SK-N-SH (cell line): ENCODE measurements at regions not wholly inside any gene's neighbourhood (a gene's known extent, or its start where the extent isn't known, plus 50 kb on each side); places are given as distances from the start of the nearest gene placed in this dataset.

Experiments
- CTCF ChIA-PET: fragments of 300-600, 350-600 bp; formaldehyde crosslinking; extraction: SDS; loops from one replicate; lab custom pipeline; 2021; lab: Yijun Ruan, JAX
- POLR2A ChIA-PET: fragments of 350-600 bp; sonication (Branson Sonifier 250); formaldehyde crosslinking; extraction: SDS; loops from one replicate; lab custom pipeline; 2020; ENCODE audit warnings: antibody characterized with exemption, inconsistent platforms; lab: Yijun Ruan, JAX
- DNase-seq: peaks from one replicate; pipeline ENCODE4 v3.0.0; 2012
- H2AFZ ChIP-seq: fragments of 200-600 bp; sonication (generic); 2 replicates; pipeline ENCODE4 v1.8.1; 2016; ENCODE audit warnings: antibody characterized with exemption, mild to moderate bottlenecking, low read depth
- H3F3A ChIP-seq: fragments of 200-600 bp; sonication (generic); replicated peaks from 2 replicates; pipeline ENCODE3; 2016; ENCODE audit warnings: antibody characterized with exemption, mild to moderate bottlenecking; ENCODE audit not compliant: insufficient read depth
- H3K27ac ChIP-seq, 2 experiments: fragments of 200-500 bp in 1 of 2; fragments of 200-600 bp in 1 of 2; sonication (Bioruptor generic) in 1 of 2; sonication (generic), shearing (Covaris generic) in 1 of 2; 2 replicates each; pipeline versions ENCODE4 v1.5.1 to v1.6.1; 2014 to 2016; ENCODE audit warnings: low read depth in 2 of 2, inconsistent platforms in 1 of 2, low read length in 1 of 2, mild to moderate bottlenecking in 1 of 2, mixed read lengths in 1 of 2
- H3K27me3 ChIP-seq: fragments of 200-600 bp; sonication (generic), shearing (Covaris generic); 2 replicates; pipeline ENCODE4 v1.6.1; 2016; ENCODE audit warnings: mixed run types; ENCODE audit not compliant: insufficient read depth
- H3K36me3 ChIP-seq, 2 experiments: fragments of 200-500 bp in 1 of 2; fragments of 200-600 bp in 1 of 2; sonication (Bioruptor generic) in 1 of 2; sonication (generic) in 1 of 2; replicated peaks in 1 of 2; 2 replicates each; pipeline versions ENCODE3 to v1.5.1; 2014 to 2016; ENCODE audit warnings: low read length in 1 of 2, mild to moderate bottlenecking in 1 of 2; ENCODE audit not compliant: insufficient read depth in 2 of 2, control insufficient read depth in 1 of 2
- H3K4me1 ChIP-seq, 2 experiments: fragments of 200-500 bp in 1 of 2; fragments of 200-600 bp in 1 of 2; sonication (Bioruptor generic) in 1 of 2; sonication (generic), shearing (Covaris generic) in 1 of 2; 2 replicates each; pipeline versions ENCODE4 v1.5.1 to v1.6.1; 2014 to 2016; ENCODE audit warnings: low read depth in 1 of 2, low read length in 1 of 2, mixed run types in 1 of 2; ENCODE audit not compliant: insufficient read depth in 2 of 2, control insufficient read depth in 1 of 2
- H3K4me2 ChIP-seq: fragments of 200-600 bp; sonication (generic), shearing (Covaris generic); 2 replicates; pipeline ENCODE4 v1.6.1; 2017; ENCODE audit warnings: mixed run types
- H3K4me3 ChIP-seq, 2 experiments: fragments of 200-500 bp in 1 of 2; fragments of 200-600 bp in 1 of 2; sonication (Bioruptor generic) in 1 of 2; sonication (generic), shearing (Covaris generic) in 1 of 2; 2 replicates each; pipeline versions ENCODE4 v1.5.1 to v1.8.1; 2014 to 2016; ENCODE audit warnings: low read depth in 2 of 2, inconsistent platforms in 1 of 2, low read length in 1 of 2, mild to moderate bottlenecking in 1 of 2, mixed read lengths in 1 of 2, moderate library complexity in 1 of 2
- H3K79me2 ChIP-seq: fragments of 200-600 bp; sonication (generic); 2 replicates; pipeline ENCODE4 v1.8.1; 2017; ENCODE audit warnings: mild to moderate bottlenecking; ENCODE audit not compliant: insufficient read depth
- H3K9ac ChIP-seq: fragments of 200-600 bp; sonication (generic); 2 replicates; pipeline ENCODE4 v1.6.1; 2017; ENCODE audit warnings: mixed run types
- H3K9me2 ChIP-seq: fragments of 200-600 bp; sonication (generic); 2 replicates; pipeline ENCODE4 v1.6.1; 2017; ENCODE audit warnings: mixed run types
- H3K9me3 ChIP-seq: fragments of 200-600 bp; sonication (generic); 2 replicates; pipeline ENCODE4 v1.6.1; 2017; ENCODE audit warnings: mixed run types, mild to moderate bottlenecking, moderate library complexity
- H4K20me1 ChIP-seq: fragments of 200-600 bp; sonication (generic); 2 replicates; pipeline ENCODE4 v1.6.1; 2017; ENCODE audit warnings: mild to moderate bottlenecking, mixed run types; ENCODE audit not compliant: insufficient read depth
- ELF1 ChIP-seq: IDR thresholded peaks from 2 replicates; pipeline ENCODE4 v1.4.0; 2012
- FOSL2 ChIP-seq: IDR thresholded peaks from 2 replicates; pipeline ENCODE4 v1.4.0; 2012; ENCODE audit warnings: low read depth, mild to moderate bottlenecking, moderate library complexity, borderline replicate concordance
- FOXJ3 ChIP-seq: sonication (generic); formaldehyde crosslinking; IDR thresholded peaks from 2 replicates; pipeline ENCODE4 v1.5.1; 2020; ENCODE audit warnings: mild to moderate bottlenecking, missing genetic modification reagents
- FOXM1 ChIP-seq: IDR thresholded peaks from 2 replicates; pipeline ENCODE4 v1.4.0; 2012; ENCODE audit warnings: low read depth, mild to moderate bottlenecking
- GABPA ChIP-seq: IDR thresholded peaks from 2 replicates; pipeline ENCODE4 v1.4.0; 2012; ENCODE audit warnings: low read depth, mild to moderate bottlenecking
- GATA2 ChIP-seq: sonication (generic); formaldehyde crosslinking; IDR thresholded peaks from 2 replicates; pipeline ENCODE4 v1.5.0; 2020; ENCODE audit warnings: mild to moderate bottlenecking, missing genetic modification reagents
- IRF3 ChIP-seq: fragments of 150-350 bp; IDR thresholded peaks from 2 replicates; pipeline ENCODE4 v1.6.1; 2016; ENCODE audit warnings: mild to moderate bottlenecking, low read depth, low read length
- MEF2A ChIP-seq: IDR thresholded peaks from 2 replicates; pipeline ENCODE4 v1.4.0; 2012; ENCODE audit warnings: low read depth, borderline replicate concordance
- NFIC ChIP-seq: IDR thresholded peaks from 2 replicates; pipeline ENCODE4 v1.4.0; 2012; ENCODE audit warnings: borderline replicate concordance
- NRF1 ChIP-seq: IDR thresholded peaks from 2 replicates; pipeline ENCODE4 v1.6.1; 2012; ENCODE audit warnings: low read depth, mild to moderate bottlenecking, low read length
- PBX3 ChIP-seq: IDR thresholded peaks from 2 replicates; pipeline ENCODE4; 2012
- POLR2AphosphoS5 ChIP-seq: IDR thresholded peaks from 2 replicates; pipeline ENCODE4 v1.6.1; 2012; ENCODE audit warnings: low read depth, low read length
- RCOR1 ChIP-seq: fragments of 150-350 bp; IDR thresholded peaks from 2 replicates; pipeline ENCODE4 v1.6.1; 2017; ENCODE audit warnings: antibody characterized with exemption, low read length
- RFX5 ChIP-seq: IDR thresholded peaks from 2 replicates; pipeline ENCODE4 v1.6.1; 2012; ENCODE audit warnings: mild to moderate bottlenecking, improper control_type of control experiment, low read length
- RXRA ChIP-seq: IDR thresholded peaks from 2 replicates; pipeline ENCODE4 v1.4.0; 2012; ENCODE audit warnings: low read depth, mild to moderate bottlenecking, borderline replicate concordance
- SIN3A ChIP-seq: IDR thresholded peaks from 2 replicates; pipeline ENCODE4 v1.6.1; 2012; ENCODE audit warnings: low read depth, mild to moderate bottlenecking, low read length, moderate library complexity, borderline replicate concordance
- SMC3 ChIP-seq: IDR thresholded peaks from 2 replicates; pipeline ENCODE4 v1.6.1; 2012; ENCODE audit warnings: low read depth, low read length, improper control_type of control experiment
- TCF12 ChIP-seq: IDR thresholded peaks from 2 replicates; pipeline ENCODE4 v1.4.0; 2012
- TEAD4 ChIP-seq: IDR thresholded peaks from 2 replicates; pipeline ENCODE4 v1.4.0; 2012; ENCODE audit warnings: mild to moderate bottlenecking, borderline replicate concordance; ENCODE audit not compliant: insufficient read depth
- USF2 ChIP-seq: fragments of 150-350 bp; IDR thresholded peaks from 2 replicates; pipeline ENCODE4 v1.6.1; 2017; ENCODE audit warnings: antibody characterized with exemption, low read length, low read depth, borderline replicate concordance
- WGBS: methylation state at CpG from one replicate; pipeline ENCODE4 v1.1.6; 2017; ENCODE audit warnings: low lambda C conversion rate; 5-methylcytosine and 5-hydroxymethylcytosine counted together
- TF ChIP-seq, protein P1 (sequence below): IDR thresholded peaks from 2 replicates; pipeline ENCODE4 v1.4.0; 2012; ENCODE audit warnings: low read depth, borderline replicate concordance
- TF ChIP-seq, protein P2 (sequence below): IDR thresholded peaks from 2 replicates; pipeline ENCODE4 v1.4.0; 2012; ENCODE audit warnings: low read depth

- no peak for TF ChIP-seq PBX3
- TF ChIP-seq POLR2AphosphoS5: no peak
- no peak for TF ChIP-seq NRF1
- TF ChIP-seq NFIC: no peak
- TF ChIP-seq RCOR1: no peak
- TF ChIP-seq IRF3: no peak
- TF ChIP-seq, all 33 proteins: peak for 0
These were observed 128.6 kb downstream of the IRF8 start (continued) for GRCh38 chr16:86027373-86028126.

GRCh38 chr16:86029131-86029741 is 130.3 kb downstream of the IRF8 start:
- Histone ChIP-seq H3K36me3 (no peaks in the 10 kb centered on the region), H4K20me1 (no peaks in the 10 kb centered on the region), H3F3A (no peaks in the 10 kb centered on the region), H3K9me3 (no peaks in the 10 kb centered on the region; the same call in 1 of the 2 replicates), H3K4me2 (no peak overlapping the region), H3K79me2 (no peaks in the 10 kb centered on the region), H3K27ac (no peak overlapping the region), H3K27me3 (peaks cover 68% of the 10 kb centered on the region), H3K4me1 (no peaks in the 10 kb centered on the region), H3K4me3 (no peak overlapping the region), H2AFZ (no peak overlapping the region), H3K9me2 (no peaks in the 10 kb centered on the region), H3K9ac (no peak overlapping the region)
- ChIA-PET CTCF (interaction anchor here (1.1 to 2.8 kb wide), 2 partner anchors 13 to 208 kb away, joined by 3 to 14 read pairs; no protein-coding TSS in a partner anchor), POLR2A (no interaction called here)
- WGBS: 5% methylated on average over 14 of the region's 20 CpGs
- DNase-seq: no peak
- no peak for TF ChIP-seq USF2
- TF ChIP-seq GABPA: no peak
- no peak for TF ChIP-seq FOSL2
- no peak for TF ChIP-seq NFIC
- TF ChIP-seq FOXM1: no peak
- no peak for TF ChIP-seq SMC3
- TF ChIP-seq ELF1: no peak
- no peak for TF ChIP-seq TCF12
- no peak for TF ChIP-seq PBX3
- TF ChIP-seq TEAD4: no peak
- TF ChIP-seq RXRA: no peak
- TF ChIP-seq, protein P1, sequence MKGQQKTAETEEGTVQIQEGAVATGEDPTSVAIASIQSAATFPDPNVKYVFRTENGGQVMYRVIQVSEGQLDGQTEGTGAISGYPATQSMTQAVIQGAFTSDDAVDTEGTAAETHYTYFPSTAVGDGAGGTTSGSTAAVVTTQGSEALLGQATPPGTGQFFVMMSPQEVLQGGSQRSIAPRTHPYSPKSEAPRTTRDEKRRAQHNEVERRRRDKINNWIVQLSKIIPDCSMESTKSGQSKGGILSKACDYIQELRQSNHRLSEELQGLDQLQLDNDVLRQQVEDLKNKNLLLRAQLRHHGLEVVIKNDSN: no peak
- no peak for TF ChIP-seq MEF2A
- no peak for TF ChIP-seq GATA2 (CRISPR knock-in tag)
- TF ChIP-seq RFX5: no peak
- TF ChIP-seq FOXJ3 (CRISPR knock-in tag): no peak
- TF ChIP-seq, protein P2, sequence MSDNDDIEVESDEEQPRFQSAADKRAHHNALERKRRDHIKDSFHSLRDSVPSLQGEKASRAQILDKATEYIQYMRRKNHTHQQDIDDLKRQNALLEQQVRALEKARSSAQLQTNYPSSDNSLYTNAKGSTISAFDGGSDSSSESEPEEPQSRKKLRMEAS: no peak
- TF ChIP-seq SIN3A: no peak
